ENCODE measurements at regions not wholly inside any gene's neighbourhood (a gene's known extent, or its start where the extent isn't known, plus 50 kb on each side); places are given as distances from the start of the nearest gene placed in this dataset.

DNA sequence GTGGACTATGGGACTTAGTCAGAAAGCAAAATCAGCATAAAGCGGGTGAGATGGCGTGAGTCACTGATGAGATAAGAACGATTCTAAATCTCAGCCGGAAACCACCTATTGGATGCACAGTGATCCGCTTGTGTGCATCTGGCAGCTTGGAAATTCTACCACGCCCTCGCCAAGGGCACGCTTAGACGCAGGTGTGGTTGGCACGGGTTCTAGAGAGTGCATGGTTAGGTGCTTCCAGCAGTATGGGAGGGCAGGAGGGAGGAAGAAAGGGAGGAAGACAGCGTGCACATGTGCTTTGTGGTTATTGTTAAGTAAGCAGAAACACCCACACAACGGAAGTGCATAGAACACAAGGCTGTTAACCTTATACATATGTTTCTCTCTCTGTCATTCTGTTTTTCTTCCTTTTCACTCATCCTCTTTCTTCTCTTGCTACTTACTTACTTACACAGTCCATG is 374.0 kb upstream of the ASIC2 start:
- DNase-seq = no peak

GRCh38 chr17:33667671-33668070 is 374.6 kb upstream of the ASIC2 start:
- H3K27ac ChIP-seq (ENCODE audit: low read depth in 2 of 2, low read length in 2 of 2) = no peak overlapping the region
- intact Hi-C loops (cut with DNase I) = no loop called here
- no peaks in the 10 kb centered on the region for H3K36me3 ChIP-seq (ENCODE audit: control insufficient read depth in 2 of 3, insufficient read depth in 3 of 3, low read length in 3 of 3)
- no peaks in the 10 kb centered on the region for H3K4me1 ChIP-seq (ENCODE audit: control insufficient read depth in 2 of 3, insufficient read depth in 2 of 3, low read depth in 1 of 3, low read length in 3 of 3)
- no peak overlapping the region for H3K4me3 ChIP-seq (ENCODE audit: low read length in 3 of 3)
- no peaks in the 10 kb centered on the region for H3K27me3 ChIP-seq (ENCODE audit: control insufficient read depth, insufficient read depth, low read length)
- no peak for FAIRE-seq
- no peaks in the 10 kb centered on the region for H3K9me3 ChIP-seq (ENCODE audit: control insufficient read depth in 2 of 3, insufficient read depth in 1 of 3, low read length in 3 of 3)
- DNase-seq = peak in 1 of 5 donors; percentile 17
- H3K9ac ChIP-seq (ENCODE audit: low read length in 3 of 3) = no peak overlapping the region
- no peak for TF ChIP-seq CTCF (IDR thresholded peaks at IDR 0.05; ENCODE audit: borderline replicate concordance, extremely low read depth, insufficient read depth)

More for the DNA sequence above, 374.0 kb upstream of the ASIC2 start:
- intact Hi-C loops (cut with DNase I) = no loop called here
- Histone ChIP-seq H3K4me3 (ENCODE audit: low read length in 3 of 3) (no peak overlapping the region), H3K36me3 (ENCODE audit: control insufficient read depth in 2 of 3, insufficient read depth in 3 of 3, low read length in 3 of 3) (no peaks in the 10 kb centered on the region), H3K4me1 (ENCODE audit: control insufficient read depth in 2 of 3, insufficient read depth in 2 of 3, low read depth in 1 of 3, low read length in 3 of 3) (no peaks in the 10 kb centered on the region), H3K27ac (ENCODE audit: low read depth in 2 of 2, low read length in 2 of 2) (no peak overlapping the region), H3K27me3 (ENCODE audit: control insufficient read depth, insufficient read depth, low read length) (no peaks in the 10 kb centered on the region), H3K9me3 (ENCODE audit: control insufficient read depth in 2 of 3, insufficient read depth in 1 of 3, low read length in 3 of 3) (no peaks in the 10 kb centered on the region), H3K9ac (ENCODE audit: low read length in 3 of 3) (no peak overlapping the region)
- FAIRE-seq = no peak
- no peak for TF ChIP-seq CTCF (IDR thresholded peaks at IDR 0.05; ENCODE audit: borderline replicate concordance, extremely low read depth, insufficient read depth)

GRCh38 chr17:33668516-33668915 is 375.4 kb upstream of the ASIC2 start:
- no peak for TF ChIP-seq CTCF (IDR thresholded peaks at IDR 0.05; ENCODE audit: borderline replicate concordance, extremely low read depth, insufficient read depth)
- Histone ChIP-seq H3K9me3 (ENCODE audit: control insufficient read depth in 2 of 3, insufficient read depth in 1 of 3, low read length in 3 of 3) (no peaks in the 10 kb centered on the region), H3K27me3 (ENCODE audit: control insufficient read depth, insufficient read depth, low read length) (no peaks in the 10 kb centered on the region), H3K27ac (ENCODE audit: low read depth in 2 of 2, low read length in 2 of 2) (no peak overlapping the region), H3K4me1 (ENCODE audit: control insufficient read depth in 2 of 3, insufficient read depth in 2 of 3, low read depth in 1 of 3, low read length in 3 of 3) (no peaks in the 10 kb centered on the region), H3K9ac (ENCODE audit: low read length in 3 of 3) (no peak overlapping the region), H3K4me3 (ENCODE audit: low read length in 3 of 3) (no peak overlapping the region), H3K36me3 (ENCODE audit: control insufficient read depth in 2 of 3, insufficient read depth in 3 of 3, low read length in 3 of 3) (no peaks in the 10 kb centered on the region)
- intact Hi-C loops (cut with DNase I) = no loop called here
- no peak for DNase-seq
- FAIRE-seq = no peak

- Histone ChIP-seq H3K27ac (ENCODE audit: low read depth in 2 of 2, low read length in 2 of 2) (no peak overlapping the region), H3K9ac (ENCODE audit: low read length in 3 of 3) (no peak overlapping the region), H3K36me3 (ENCODE audit: control insufficient read depth in 2 of 3, insufficient read depth in 3 of 3, low read length in 3 of 3) (no peaks in the 10 kb centered on the region), H3K27me3 (ENCODE audit: control insufficient read depth, insufficient read depth, low read length) (no peaks in the 10 kb centered on the region), H3K9me3 (ENCODE audit: control insufficient read depth in 2 of 3, insufficient read depth in 1 of 3, low read length in 3 of 3) (no peaks in the 10 kb centered on the region), H3K4me1 (ENCODE audit: control insufficient read depth in 2 of 3, insufficient read depth in 2 of 3, low read depth in 1 of 3, low read length in 3 of 3) (no peaks in the 10 kb centered on the region), H3K4me3 (ENCODE audit: low read length in 3 of 3) (no peak overlapping the region)
- TF ChIP-seq CTCF (IDR thresholded peaks at IDR 0.05; ENCODE audit: borderline replicate concordance, extremely low read depth, insufficient read depth) = no peak
- DNase-seq (no peak), FAIRE-seq (no peak)
- intact Hi-C loops (cut with DNase I) = no loop called here
Observed at GRCh38 chr17:33671491-33671890, 378.4 kb upstream of the ASIC2 start.

Data from kidney (tissue), 13 donors.